Right lobe of liver (tissue), 6 donors: ENCODE measurements at regions not wholly inside any gene's neighbourhood (a gene's known extent, or its start where the extent isn't known, plus 50 kb on each side); places are given as distances from the start of the nearest gene placed in this dataset.

Source experiments
- ATAC-seq, 4 donors: fragments of 200-7000 bp; cut with Tn5 transposase; one replicate each; pipeline ENCODE4 v1.9.1; 2020; ENCODE audit warnings: mild to moderate bottlenecking in 4 of 4, moderate library complexity in 4 of 4
- DNase-seq, 3 donors: peaks; one replicate each; pipeline ENCODE4 v3.0.0-alpha.2; 2020
- H3K27ac ChIP-seq, 3 donors: fragments of 200-600 bp; one replicate each; pipeline ENCODE4 v1.8.0; 2022
- H3K27me3 ChIP-seq, 2 donors: fragments of 200-600 bp; one replicate each; pipeline ENCODE4 v1.8.0; 2022
- H3K36me3 ChIP-seq, 4 donors: fragments of 200-600 bp; sonication (generic) in 1 of 4; one replicate each; pipeline versions ENCODE4 v1.5.1 to v1.8.0; 2017 to 2022; ENCODE audit warnings: control low read depth in 1 of 4
- H3K4me1 ChIP-seq, 4 donors: fragments of 200-600 bp; sonication (generic) in 1 of 4; one replicate each; pipeline versions ENCODE4 v1.5.1 to v1.8.0; 2017 to 2022; ENCODE audit warnings: control low read depth in 1 of 4
- H3K4me3 ChIP-seq, 3 donors: fragments of 200-600 bp; one replicate each; pipeline ENCODE4 v1.8.0; 2022
- H3K9me3 ChIP-seq, 4 donors: fragments of 200-600 bp; sonication (generic) in 1 of 4; one replicate each; pipeline versions ENCODE4 v1.5.1 to v1.8.0; 2017 to 2022; ENCODE audit warnings: control low read depth in 1 of 4
- CTCF ChIP-seq, 4 donors: fragments of 200-600 bp in 3 of 4; fragments of 450-650 bp in 1 of 4; IDR thresholded peaks; one replicate each; pipeline versions ENCODE4 v1.5.1 to v1.8.0; 2016 to 2022; ENCODE audit warnings: antibody characterized with exemption in 4 of 4, mild to moderate bottlenecking in 2 of 4
- POLR2A ChIP-seq: fragments of 450-650 bp; IDR thresholded peaks from one replicate; pipeline ENCODE4 v1.6.1; 2017; ENCODE audit warnings: antibody characterized with exemption, mild to moderate bottlenecking
- WGBS: methylation state at CpG from one replicate; pipeline ENCODE4 v1.1.6; 2018; ENCODE audit warnings: low coverage, low lambda C conversion rate; ENCODE audit not compliant: insufficient coverage; ENCODE audit errors: missing lambda C conversion rate; 5-methylcytosine and 5-hydroxymethylcytosine counted together
- intact Hi-C, 2 donors: fragments of 100-400 bp; cut with DNase I; formaldehyde crosslinking; loops; one replicate each; pipeline versions ENCODE4 v1.11.2 to v1.14.1; 2022
- donor health status: DM: no; HTN: yes; CAD: no.
- donor health status: DM: no; HTN: no; CAD: no.
- donor health status: DM: no; HTN: no; CAD: no.
- donor health status: DM: no; HTN: yes; CAD: no.
- donor health status: DM: no; HTN: yes; CAD: no.

GRCh38 chr5:96214442-96215197 lies 218.4 kb downstream of the PCSK1 start:
- WGBS: 30% methylated on average over 3 of the region's 3 CpGs
- Histone ChIP-seq H3K27me3 (no peaks in the 10 kb centered on the region), H3K4me1 (peaks cover 0 to 10% (median 4%) of the 10 kb centered on the region in 4 donors), H3K27ac (peak overlapping the region; percentile 64 to 81 (median 75)), H3K9me3 (no peaks in the 10 kb centered on the region), H3K4me3 (peak overlapping the region; percentile 33 to 57 (median 42)), H3K36me3 (peaks cover 0 to 7% (median 0%) of the 10 kb centered on the region in 4 donors)
- DNase-seq: peak in 1 of 3 donors; percentile 63
- intact Hi-C loops: no loop called here
- ATAC-seq: peak; percentile 93 to 97 (median 96)
- no peak for TF ChIP-seq CTCF (IDR thresholded peaks at IDR 0.05)
- TF ChIP-seq POLR2A: peak; percentile 78

- intact Hi-C loops: no loop called here
Measured at GRCh38 chr5:96209829-96210228, 223.2 kb downstream of the PCSK1 start.

GRCh38 chr5:96207420-96207819 lies 225.6 kb downstream of the PCSK1 start:
- Histone ChIP-seq H3K4me1 (no peaks in the 10 kb centered on the region), H3K4me3 (no peak overlapping the region), H3K36me3 (no peaks in the 10 kb centered on the region), H3K27me3 (no peaks in the 10 kb centered on the region), H3K9me3 (no peaks in the 10 kb centered on the region), H3K27ac (no peak overlapping the region)
- ATAC-seq (no peak), DNase-seq (no peak)
- intact Hi-C loops: no loop called here
- TF ChIP-seq CTCF (IDR thresholded peaks at IDR 0.05) (no peak), POLR2A (no peak)

More at GRCh38 chr5:96209829-96210228, 223.2 kb downstream of the PCSK1 start:
- TF ChIP-seq CTCF (IDR thresholded peaks at IDR 0.05) (no peak), POLR2A (no peak)
- H3K4me3 ChIP-seq: no peak overlapping the region
- no peaks in the 10 kb centered on the region for H3K9me3 ChIP-seq
- no peak for ATAC-seq
- H3K4me1 ChIP-seq: no peaks in the 10 kb centered on the region
- no peak overlapping the region for H3K27ac ChIP-seq
- WGBS: 78% methylated on average over 1 of the region's 1 CpG
- H3K36me3 ChIP-seq: peaks cover 0 to 7% (median 0%) of the 10 kb centered on the region in 4 donors
- DNase-seq: no peak
- H3K27me3 ChIP-seq: no peaks in the 10 kb centered on the region

- DNase-seq (no peak), ATAC-seq (no peak)
- H3K4me3 ChIP-seq: no peak overlapping the region
- no peak for TF ChIP-seq CTCF (IDR thresholded peaks at IDR 0.05)
- no peak for TF ChIP-seq POLR2A
- H3K36me3 ChIP-seq: no peaks in the 10 kb centered on the region
- H3K9me3 ChIP-seq: no peaks in the 10 kb centered on the region
- intact Hi-C loops: no loop called here
- no peak overlapping the region for H3K27ac ChIP-seq
- peaks cover 0 to 24% (median 3%) of the 10 kb centered on the region in 4 donors for H3K4me1 ChIP-seq
- 71% methylated on average over 3 of the region's 3 CpGs for WGBS
- no peaks in the 10 kb centered on the region for H3K27me3 ChIP-seq
Measured at GRCh38 chr5:96203761-96204160, 229.3 kb downstream of the PCSK1 start.
